ENCODE measurements at regions not wholly inside any gene's neighbourhood (a gene's known extent, or its start where the extent isn't known, plus 50 kb on each side); places are given as distances from the start of the nearest gene placed in this dataset.

- H3K4me3 ChIP-seq: no peak overlapping the region
- H3K36me3 ChIP-seq: no peaks in the 10 kb centered on the region
- DNase-seq: no peak
- WGBS, 2 donors (ENCODE audit: low coverage in 1 of 2): 82 to 85% methylated on average over 4 of the region's 4 CpGs
- H3K9me3 ChIP-seq: no peaks in the 10 kb centered on the region
- in situ Hi-C loops (cut with MboI; ENCODE audit: low pct_ligation_motif_present in 1 of 4, low pct_unique_long_range_greater_than_20kb in 1 of 4, low sequenced_read_pairs in 3 of 4): no loop called here
- TF ChIP-seq EP300 (IDR thresholded peaks at IDR 0.05; ENCODE audit: low read depth) (no peak), POLR2AphosphoS5 (IDR thresholded peaks at IDR 0.05) (no peak), POLR2A (IDR thresholded peaks at IDR 0.05) (no peak)
- no peaks in the 10 kb centered on the region for H3K4me1 ChIP-seq
- H3K27me3 ChIP-seq: no peaks in the 10 kb centered on the region
- no peak overlapping the region for H3K27ac ChIP-seq
- intact Hi-C loops (cut with DNase I; ENCODE audit: low total_unique reads): no loop called here
These were observed 443.8 kb downstream of the MED13L start for GRCh38 chr12:115833704-115834103.

- no peaks in the 10 kb centered on the region for H3K9me3 ChIP-seq
- no peak overlapping the region for H3K27ac ChIP-seq
- intact Hi-C loops (cut with DNase I; ENCODE audit: low total_unique reads): no loop called here
- H3K36me3 ChIP-seq: no peaks in the 10 kb centered on the region
- no peak overlapping the region for H3K4me3 ChIP-seq
- in situ Hi-C loops (cut with MboI; ENCODE audit: low pct_ligation_motif_present in 1 of 4, low pct_unique_long_range_greater_than_20kb in 1 of 4, low sequenced_read_pairs in 3 of 4): no loop called here
- TF ChIP-seq EP300 (IDR thresholded peaks at IDR 0.05; ENCODE audit: low read depth): no peak
- no peak for TF ChIP-seq POLR2A (IDR thresholded peaks at IDR 0.05)
- TF ChIP-seq POLR2AphosphoS5 (IDR thresholded peaks at IDR 0.05): no peak
- no peak for TF ChIP-seq CTCF (IDR thresholded peaks at IDR 0.05)
- 64 to 74% methylated on average over 4 of the region's 4 CpGs for WGBS, 2 donors (ENCODE audit: low coverage in 1 of 2)
- no peak for DNase-seq
- no peaks in the 10 kb centered on the region for H3K4me1 ChIP-seq
- H3K27me3 ChIP-seq: no peaks in the 10 kb centered on the region
These were observed 446.9 kb downstream of the MED13L start for GRCh38 chr12:115830633-115831032.

- WGBS, 2 donors (ENCODE audit: low coverage in 1 of 2): 43 to 61% methylated on average over 1 to 3 of the region's 3 CpGs
These were observed 447.4 kb downstream of the MED13L start for GRCh38 chr12:115830070-115830469.

GRCh38 chr12:115828168-115828567, 449.3 kb downstream of the MED13L start:
- TF ChIP-seq EP300 (IDR thresholded peaks at IDR 0.05; ENCODE audit: low read depth) (no peak), CTCF (IDR thresholded peaks at IDR 0.05) (no peak), POLR2A (IDR thresholded peaks at IDR 0.05) (no peak), POLR2AphosphoS5 (IDR thresholded peaks at IDR 0.05) (no peak)
- H3K9me3 ChIP-seq: no peaks in the 10 kb centered on the region
- H3K27me3 ChIP-seq: no peaks in the 10 kb centered on the region
- intact Hi-C loops (cut with DNase I; ENCODE audit: low total_unique reads) (no loop called here), in situ Hi-C loops (cut with MboI; ENCODE audit: low pct_ligation_motif_present in 1 of 4, low pct_unique_long_range_greater_than_20kb in 1 of 4, low sequenced_read_pairs in 3 of 4) (no loop called here)
- 73 to 82% methylated on average over 2 to 4 of the region's 4 CpGs for WGBS, 2 donors (ENCODE audit: low coverage in 1 of 2)
- no peak for DNase-seq
- H3K4me1 ChIP-seq: no peaks in the 10 kb centered on the region
- no peak overlapping the region for H3K4me3 ChIP-seq
- H3K36me3 ChIP-seq: no peaks in the 10 kb centered on the region
- H3K27ac ChIP-seq: no peak overlapping the region

More at GRCh38 chr12:115830070-115830469, 447.4 kb downstream of the MED13L start:
- Histone ChIP-seq H3K27ac (no peak overlapping the region), H3K9me3 (no peaks in the 10 kb centered on the region), H3K27me3 (no peaks in the 10 kb centered on the region), H3K4me3 (no peak overlapping the region), H3K4me1 (no peaks in the 10 kb centered on the region), H3K36me3 (no peaks in the 10 kb centered on the region)
- intact Hi-C loops (cut with DNase I; ENCODE audit: low total_unique reads) (no loop called here), in situ Hi-C loops (cut with MboI; ENCODE audit: low pct_ligation_motif_present in 1 of 4, low pct_unique_long_range_greater_than_20kb in 1 of 4, low sequenced_read_pairs in 3 of 4) (no loop called here)
- TF ChIP-seq POLR2A (IDR thresholded peaks at IDR 0.05): no peak
- TF ChIP-seq EP300 (IDR thresholded peaks at IDR 0.05; ENCODE audit: low read depth): no peak
- no peak for TF ChIP-seq CTCF (IDR thresholded peaks at IDR 0.05)
- TF ChIP-seq POLR2AphosphoS5 (IDR thresholded peaks at IDR 0.05): no peak
- DNase-seq: no peak

- Histone ChIP-seq H3K4me1 (no peaks in the 10 kb centered on the region), H3K4me3 (no peak overlapping the region), H3K9me3 (no peaks in the 10 kb centered on the region), H3K27ac (no peak overlapping the region), H3K36me3 (no peaks in the 10 kb centered on the region), H3K27me3 (no peaks in the 10 kb centered on the region)
- no peak for DNase-seq
- TF ChIP-seq POLR2A (IDR thresholded peaks at IDR 0.05) (no peak), EP300 (IDR thresholded peaks at IDR 0.05; ENCODE audit: low read depth) (no peak), CTCF (IDR thresholded peaks at IDR 0.05) (no peak), POLR2AphosphoS5 (IDR thresholded peaks at IDR 0.05) (no peak)
- intact Hi-C loops (cut with DNase I; ENCODE audit: low total_unique reads) (no loop called here), in situ Hi-C loops (cut with MboI; ENCODE audit: low pct_ligation_motif_present in 1 of 4, low pct_unique_long_range_greater_than_20kb in 1 of 4, low sequenced_read_pairs in 3 of 4) (no loop called here)
- WGBS, 2 donors (ENCODE audit: low coverage in 1 of 2): 75 to 83% methylated on average over 2 to 4 of the region's 4 CpGs
These were observed 452.4 kb downstream of the MED13L start for GRCh38 chr12:115824936-115825602.
